GM10266 (cell line): ENCODE measurements at regions not wholly inside any gene's neighbourhood (a gene's known extent, or its start where the extent isn't known, plus 50 kb on each side); places are given as distances from the start of the nearest gene placed in this dataset.

Experiments used
- DNase-seq: peaks from one replicate; pipeline ENCODE4 v3.0.0; 2012; ENCODE audit errors: extremely low spot score
- CTCF ChIP-seq: IDR thresholded peaks from 2 replicates; pipeline ENCODE4 v1.5.1; 2012; ENCODE audit warnings: mild to moderate bottlenecking, low read depth; ENCODE audit not compliant: control insufficient read depth, insufficient read depth; ENCODE audit errors: missing control alignments

- TF ChIP-seq CTCF = no peak
- DNase-seq = no peak
These were observed 116.0 kb downstream of the SPP2 start for GRCh38 chr2:234166531-234166930.

- DNase-seq = no peak
- TF ChIP-seq CTCF = no peak
These were observed 114.9 kb downstream of the SPP2 start for GRCh38 chr2:234165421-234165820.

GRCh38 chr2:234164493-234165413, 114.3 kb downstream of the SPP2 start:
- no peak for TF ChIP-seq CTCF

GRCh38 chr2:234163510-234164045, 113.1 kb downstream of the SPP2 start:
- TF ChIP-seq CTCF = no peak

More at GRCh38 chr2:234164493-234165413, 114.3 kb downstream of the SPP2 start:
- DNase-seq = no peak

GRCh38 chr2:234162861-234163260, 112.4 kb downstream of the SPP2 start:
- DNase-seq = no peak
- no peak for TF ChIP-seq CTCF

More at GRCh38 chr2:234163510-234164045, 113.1 kb downstream of the SPP2 start:
- no peak for DNase-seq

- no peak for DNase-seq
- TF ChIP-seq CTCF = no peak
These were observed 111.4 kb downstream of the SPP2 start for GRCh38 chr2:234161932-234162331.

GRCh38 chr2:234158812-234159211, 108.3 kb downstream of the SPP2 start:
- TF ChIP-seq CTCF = no peak
- no peak for DNase-seq
